GM12891 (cell line): ENCODE measurements at regions not wholly inside any gene's neighbourhood (a gene's known extent, or its start where the extent isn't known, plus 50 kb on each side); places are given as distances from the start of the nearest gene placed in this dataset.

Experiments
- POLR2A ChIP-seq: IDR thresholded peaks from 2 replicates; pipeline ENCODE4 v1.6.1; 2011; ENCODE audit warnings: low read depth, low read length, control low read depth
- POLR2AphosphoS5 ChIP-seq: IDR thresholded peaks from 2 replicates; pipeline ENCODE4 v1.6.1; 2011; ENCODE audit warnings: low read depth, low read length, control low read depth

DNA sequence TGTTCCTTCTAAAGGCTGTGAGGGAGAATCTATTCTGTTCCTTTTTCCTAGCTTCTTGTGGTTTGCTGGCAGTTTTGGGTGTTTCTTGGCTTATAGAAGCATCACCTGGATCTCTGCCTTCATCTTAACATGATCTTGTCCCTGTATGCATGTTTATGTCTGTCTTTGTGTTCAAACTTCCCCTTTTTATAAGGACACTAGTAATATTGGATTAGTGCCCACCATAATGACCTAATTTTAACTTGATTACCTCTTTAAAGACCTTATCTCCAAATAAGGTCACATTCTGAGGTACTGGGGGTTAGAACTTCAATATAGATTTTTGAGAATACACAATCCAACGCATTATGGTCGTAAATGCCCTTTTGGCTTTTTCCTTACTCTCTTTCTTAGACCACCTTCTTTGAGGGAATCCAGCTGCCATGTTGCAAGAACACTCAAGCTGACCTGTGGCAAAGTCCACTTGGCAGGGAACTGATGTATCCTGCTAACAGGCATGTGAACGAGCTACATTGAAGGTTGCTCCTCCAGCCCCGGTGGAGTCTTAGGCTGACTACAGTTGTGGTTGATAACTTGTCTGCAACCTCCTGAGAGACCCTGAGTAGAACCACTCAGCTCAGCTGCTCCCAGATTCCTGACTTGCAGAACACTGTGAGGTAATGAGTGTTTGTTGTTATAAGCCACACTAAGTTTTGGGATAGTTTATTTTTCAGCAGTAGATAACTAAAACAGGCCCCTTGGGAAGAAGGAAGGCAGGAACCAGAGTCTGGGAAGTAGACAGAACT is 127.1 kb upstream of the OR9Q1 start:
- TF ChIP-seq POLR2A = no peak
- no peak for TF ChIP-seq POLR2AphosphoS5
